ENCODE measurements at regions not wholly inside any gene's neighbourhood (a gene's known extent, or its start where the extent isn't known, plus 50 kb on each side); places are given as distances from the start of the nearest gene placed in this dataset.

- TF ChIP-seq CEBPZ (IDR thresholded peaks at IDR 0.05; ENCODE audit: low read depth, low read length) = no peak
- no peak for TF ChIP-seq RB1 (IDR thresholded peaks at IDR 0.05; ENCODE audit: borderline replicate concordance)
- TF ChIP-seq, protein P1, sequence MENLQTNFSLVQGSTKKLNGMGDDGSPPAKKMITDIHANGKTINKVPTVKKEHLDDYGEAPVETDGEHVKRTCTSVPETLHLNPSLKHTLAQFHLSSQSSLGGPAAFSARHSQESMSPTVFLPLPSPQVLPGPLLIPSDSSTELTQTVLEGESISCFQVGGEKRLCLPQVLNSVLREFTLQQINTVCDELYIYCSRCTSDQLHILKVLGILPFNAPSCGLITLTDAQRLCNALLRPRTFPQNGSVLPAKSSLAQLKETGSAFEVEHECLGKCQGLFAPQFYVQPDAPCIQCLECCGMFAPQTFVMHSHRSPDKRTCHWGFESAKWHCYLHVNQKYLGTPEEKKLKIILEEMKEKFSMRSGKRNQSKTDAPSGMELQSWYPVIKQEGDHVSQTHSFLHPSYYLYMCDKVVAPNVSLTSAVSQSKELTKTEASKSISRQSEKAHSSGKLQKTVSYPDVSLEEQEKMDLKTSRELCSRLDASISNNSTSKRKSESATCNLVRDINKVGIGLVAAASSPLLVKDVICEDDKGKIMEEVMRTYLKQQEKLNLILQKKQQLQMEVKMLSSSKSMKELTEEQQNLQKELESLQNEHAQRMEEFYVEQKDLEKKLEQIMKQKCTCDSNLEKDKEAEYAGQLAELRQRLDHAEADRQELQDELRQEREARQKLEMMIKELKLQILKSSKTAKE (IDR thresholded peaks at IDR 0.05; ENCODE audit: low read depth, poor library complexity, severe bottlenecking) = no peak
- TF ChIP-seq MXI1 (IDR thresholded peaks at IDR 0.05; ENCODE audit: low read depth, low read length) = no peak
These were observed 61.9 kb upstream of the FOXF1 start (continued) for GRCh38 chr16:86448306-86448890.

DNA sequence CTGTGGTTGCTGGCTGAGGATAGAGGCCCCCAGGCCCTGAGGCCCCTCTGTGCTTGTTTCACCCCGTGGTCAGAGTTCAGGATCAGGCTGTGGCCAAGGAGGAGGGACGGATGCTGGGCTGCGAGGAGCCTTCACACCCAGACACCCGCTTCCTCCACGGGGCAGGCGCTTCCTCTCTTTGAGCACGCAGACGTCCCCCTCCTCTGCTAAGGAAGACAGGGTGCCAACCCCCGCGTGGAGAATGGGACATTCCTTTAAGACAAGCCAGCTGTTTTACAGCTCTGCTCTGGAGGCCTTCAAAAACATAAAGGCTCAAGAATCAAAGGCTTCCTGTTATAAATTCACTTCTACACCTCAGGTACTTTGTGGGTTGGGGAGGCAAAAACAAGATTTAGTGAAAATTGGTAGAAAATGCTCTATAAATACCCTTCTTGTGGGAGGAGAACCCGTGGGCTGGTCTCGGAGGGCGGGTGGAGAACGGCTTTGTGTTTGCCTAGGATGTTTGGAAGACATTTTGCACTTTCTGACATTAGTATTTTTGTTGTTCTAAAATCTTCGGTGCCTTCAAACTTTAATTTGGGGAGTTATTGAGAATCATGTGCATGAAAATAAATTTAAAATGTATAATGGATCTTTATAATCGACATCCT lies 60.8 kb upstream of the FOXF1 start:
- 8% methylated on average over 16 of the region's 16 CpGs for WGBS (ENCODE audit: insufficient coverage, insufficient replicate concordance, low lambda C conversion rate, missing lambda C conversion rate)
- intact Hi-C loops (cut with micrococcal nuclease; ENCODE audit: unreplicated experiment) = no loop called here
- TF ChIP-seq TAF1 (IDR thresholded peaks at IDR 0.05; ENCODE audit: borderline replicate concordance, low read depth, low read length) (no peak), RFX5 (IDR thresholded peaks at IDR 0.05; ENCODE audit: low read depth, low read length) (no peak), SRF (IDR thresholded peaks at IDR 0.05; ENCODE audit: low read depth in 2 of 2, low read length in 2 of 2) (no peak), CEBPZ (IDR thresholded peaks at IDR 0.05; ENCODE audit: low read depth, low read length) (no peak), ZSCAN29 (IDR thresholded peaks at IDR 0.05) (no peak), SIX5 (IDR thresholded peaks at IDR 0.05; ENCODE audit: low read depth, low read length, severe bottlenecking) (no peak), HDGF (IDR thresholded peaks at IDR 0.05) (no peak), POU2F2 (IDR thresholded peaks at IDR 0.05; ENCODE audit: borderline replicate concordance, low read depth, low read length) (no peak), GABPA (IDR thresholded peaks at IDR 0.05; ENCODE audit: low read depth) (no peak), JUND (IDR thresholded peaks at IDR 0.05; ENCODE audit: low read depth, low read length) (no peak), ATF7 (IDR thresholded peaks at IDR 0.05; ENCODE audit: low read depth) (no peak)

More for the DNA sequence above, 60.8 kb upstream of the FOXF1 start:
- H3K9ac ChIP-seq (ENCODE audit: control insufficient read depth, insufficient read depth, low read length) = no peak overlapping the region
- H3K4me2 ChIP-seq (ENCODE audit: control insufficient read depth, insufficient read depth) = no peak overlapping the region
- ChIA-PET CTCF (no interaction called here), POLR2A (no interaction called here), RAD21 (ENCODE audit: unreplicated experiment) (no interaction called here), SMC1A (ENCODE audit: uncharacterized antibody, unreplicated experiment) (no interaction called here)
- no TSS peak for BruUV-seq (replicated peaks)
- ATAC-seq (no peak), FAIRE-seq (no peak), DNase-seq (ENCODE audit: low read depth, low spot score) (no peak)
- H3K79me2 ChIP-seq (ENCODE audit: control insufficient read depth, insufficient read depth, low read length) = no peaks in the 10 kb centered on the region
- H3K27me3 ChIP-seq (replicated peaks in 1 of 2; ENCODE audit: control insufficient read depth in 2 of 2, insufficient read depth in 2 of 2, low read length in 1 of 2) = peaks cover 0 to 4% of the 10 kb centered on the region in 2 experiments; a peak in 2 of 4 replicates
- H2AFZ ChIP-seq (ENCODE audit: control insufficient read depth, low read depth, low read length) = no peak overlapping the region
- no peaks in the 10 kb centered on the region for H3K9me3 ChIP-seq (replicated peaks; ENCODE audit: control insufficient read depth, insufficient read depth, low read length)
- in situ Hi-C loops (cut with MboI) = no loop called here
- H4K20me1 ChIP-seq (ENCODE audit: control insufficient read depth, insufficient read depth) = no peaks in the 10 kb centered on the region
- H3K36me3 ChIP-seq (ENCODE audit: control insufficient read depth in 2 of 2, insufficient read depth in 2 of 2, low read length in 1 of 2) = no peaks in the 10 kb centered on the region
- H3K4me1 ChIP-seq (ENCODE audit: control insufficient read depth, insufficient read depth, low read length) = no peaks in the 10 kb centered on the region
- H3K4me3 ChIP-seq = no peak overlapping the region
- no peak overlapping the region for H3K27ac ChIP-seq (ENCODE audit: control insufficient read depth, insufficient read depth)

All from GM12878 (cell line).